Sigmoid colon (tissue), 6 donors: ENCODE measurements at regions not wholly inside any gene's neighbourhood (a gene's known extent, or its start where the extent isn't known, plus 50 kb on each side); places are given as distances from the start of the nearest gene placed in this dataset.

Source experiments
- DNase-seq: peaks from one replicate; pipeline ENCODE4 v3.0.0-alpha.2; 2019
- H3K27ac ChIP-seq, 4 donors: fragments of 200-600 bp; sonication (generic); one replicate each; pipeline ENCODE4 v1.5.1; 2016 to 2019; ENCODE audit warnings: mild to moderate bottlenecking in 1 of 4
- H3K27me3 ChIP-seq, 3 donors: fragments of 200-600 bp; sonication (generic); one replicate each; pipeline ENCODE4 v1.5.1; 2019; ENCODE audit warnings: mild to moderate bottlenecking in 1 of 3
- H3K36me3 ChIP-seq, 4 donors: fragments of 200-600 bp; sonication (generic); one replicate each; pipeline ENCODE4 v1.5.1; 2016 to 2019
- H3K4me1 ChIP-seq, 4 donors: fragments of 200-600 bp; sonication (generic); one replicate each; pipeline ENCODE4 v1.5.1; 2017 to 2019
- H3K4me3 ChIP-seq, 4 donors: fragments of 200-600 bp; sonication (generic); one replicate each; pipeline ENCODE4 v1.5.1; 2017 to 2019; ENCODE audit warnings: mild to moderate bottlenecking in 2 of 4, moderate library complexity in 1 of 4
- H3K9me3 ChIP-seq, 4 donors: fragments of 200-600 bp in 3 of 4; sonication (generic) in 3 of 4; one replicate each; pipeline versions ENCODE4 v1.5.1 to v1.6.1; 2013 to 2019
- CTCF ChIP-seq, 4 experiments: fragments of 450-650 bp in 3 of 4; fragments of 200-600 bp in 1 of 4; IDR thresholded peaks; one replicate each; pipeline ENCODE4 v1.5.1; 2016 to 2019; ENCODE audit warnings: antibody characterized with exemption in 4 of 4, mild to moderate bottlenecking in 3 of 4, moderate library complexity in 2 of 4
- EP300 ChIP-seq, 4 donors: sonication (generic); formaldehyde crosslinking; IDR thresholded peaks; one replicate each; pipeline ENCODE4 v1.6.1; 2017; ENCODE audit warnings: antibody characterized with exemption in 4 of 4
- POLR2A ChIP-seq, 2 donors: fragments of 450-650 bp; IDR thresholded peaks; one replicate each; pipeline ENCODE4 v1.6.1; 2016; ENCODE audit warnings: antibody characterized with exemption in 2 of 2, mild to moderate bottlenecking in 2 of 2, moderate library complexity in 2 of 2
- POLR2AphosphoS5 ChIP-seq, 4 donors: sonication (generic); formaldehyde crosslinking; IDR thresholded peaks; one replicate each; pipeline ENCODE4 v1.6.1; 2017; ENCODE audit warnings: antibody characterized with exemption in 4 of 4
- WGBS, 2 donors: extraction: QIAGEN DNeasy Blood & Tissue Kit; methylation state at CpG; one replicate each; pipeline ENCODE4 v1.1.7; 2013; 5-methylcytosine and 5-hydroxymethylcytosine counted together
- intact Hi-C: fragments of 100-400 bp; cut with DNase I; formaldehyde crosslinking; loops from one replicate; pipeline ENCODE4 v1.15.1; 2023
- donor health status: healthy with polysubstance abuse.
- donor health status: healthy.

GRCh38 chr17:52336796-52337195 lies 178.3 kb upstream of the CA10 start:
- H3K9me3 ChIP-seq, result no peaks in the 10 kb centered on the region
- no peak for DNase-seq
- WGBS, 2 donors, result 69% methylated on average over 4 of the region's 4 CpGs
- H3K27me3 ChIP-seq, result no peaks in the 10 kb centered on the region
- TF ChIP-seq POLR2AphosphoS5 (IDR thresholded peaks at IDR 0.05), result no peak
- TF ChIP-seq CTCF (IDR thresholded peaks at IDR 0.05), result no peak
- no peak for TF ChIP-seq EP300 (IDR thresholded peaks at IDR 0.05)
- no peak for TF ChIP-seq POLR2A (IDR thresholded peaks at IDR 0.05)
- no peaks in the 10 kb centered on the region for H3K4me1 ChIP-seq
- no peak overlapping the region for H3K27ac ChIP-seq
- H3K36me3 ChIP-seq, result no peaks in the 10 kb centered on the region
- no peak overlapping the region for H3K4me3 ChIP-seq
- intact Hi-C loops, result no loop called here

- no peaks in the 10 kb centered on the region for H3K4me1 ChIP-seq
- TF ChIP-seq POLR2AphosphoS5 (IDR thresholded peaks at IDR 0.05) (no peak), POLR2A (IDR thresholded peaks at IDR 0.05) (no peak)
- no peak overlapping the region for H3K27ac ChIP-seq
- no peaks in the 10 kb centered on the region for H3K36me3 ChIP-seq
- H3K9me3 ChIP-seq, result no peaks in the 10 kb centered on the region
- H3K4me3 ChIP-seq, result no peak overlapping the region
- intact Hi-C loops, result loop anchor here (10.0 kb wide), 1 partner anchor 58 kb away; no protein-coding TSS in a partner anchor
- WGBS, 2 donors, result 11 to 42% methylated on average over 1 of the region's 1 CpG
- no peak for DNase-seq
- no peaks in the 10 kb centered on the region for H3K27me3 ChIP-seq
Observed at GRCh38 chr17:52306314-52306713, 147.8 kb upstream of the CA10 start.

GRCh38 chr17:52298881-52299280 lies 140.4 kb upstream of the CA10 start:
- DNase-seq, result no peak
- 74 to 81% methylated on average over 3 of the region's 3 CpGs for WGBS, 2 donors
- H3K9me3 ChIP-seq, result no peaks in the 10 kb centered on the region
- intact Hi-C loops, result no loop called here
- H3K4me1 ChIP-seq, result no peaks in the 10 kb centered on the region
- H3K27ac ChIP-seq, result no peak overlapping the region
- H3K36me3 ChIP-seq, result no peaks in the 10 kb centered on the region
- TF ChIP-seq POLR2A (IDR thresholded peaks at IDR 0.05) (no peak), POLR2AphosphoS5 (IDR thresholded peaks at IDR 0.05) (no peak), CTCF (IDR thresholded peaks at IDR 0.05) (no peak), EP300 (IDR thresholded peaks at IDR 0.05) (no peak)
- H3K27me3 ChIP-seq, result no peaks in the 10 kb centered on the region
- no peak overlapping the region for H3K4me3 ChIP-seq

GRCh38 chr17:52297230-52298010 lies 138.9 kb upstream of the CA10 start:
- WGBS, 2 donors, result 58 to 65% methylated on average over 10 of the region's 10 CpGs
- no peak for DNase-seq
- intact Hi-C loops, result no loop called here
- H3K27ac ChIP-seq, result no peak overlapping the region
- H3K36me3 ChIP-seq, result no peaks in the 10 kb centered on the region
- no peaks in the 10 kb centered on the region for H3K27me3 ChIP-seq
- no peaks in the 10 kb centered on the region for H3K9me3 ChIP-seq
- no peak overlapping the region for H3K4me3 ChIP-seq
- TF ChIP-seq CTCF (IDR thresholded peaks at IDR 0.05) (no peak), EP300 (IDR thresholded peaks at IDR 0.05) (no peak), POLR2A (IDR thresholded peaks at IDR 0.05) (no peak), POLR2AphosphoS5 (IDR thresholded peaks at IDR 0.05) (no peak)
- H3K4me1 ChIP-seq, result no peaks in the 10 kb centered on the region

- no peak for DNase-seq
- WGBS, 2 donors, result 71 to 87% methylated on average over 1 of the region's 1 CpG
- Histone ChIP-seq H3K27ac (no peak overlapping the region), H3K4me3 (no peak overlapping the region), H3K9me3 (no peaks in the 10 kb centered on the region), H3K36me3 (no peaks in the 10 kb centered on the region), H3K27me3 (no peaks in the 10 kb centered on the region), H3K4me1 (no peaks in the 10 kb centered on the region)
- no peak for TF ChIP-seq POLR2A (IDR thresholded peaks at IDR 0.05)
- TF ChIP-seq EP300 (IDR thresholded peaks at IDR 0.05), result no peak
- no peak for TF ChIP-seq CTCF (IDR thresholded peaks at IDR 0.05)
- TF ChIP-seq POLR2AphosphoS5 (IDR thresholded peaks at IDR 0.05), result no peak
- intact Hi-C loops, result no loop called here
Observed at GRCh38 chr17:52294301-52294700, 135.8 kb upstream of the CA10 start.
